Fibroblast of villous mesenchyme (primary cell): ENCODE measurements at regions not wholly inside any gene's neighbourhood (a gene's known extent, or its start where the extent isn't known, plus 50 kb on each side); places are given as distances from the start of the nearest gene placed in this dataset.

ENCODE experiments used
- DNase-seq: peaks from one replicate; pipeline ENCODE4 v3.0.0-alpha.2; 2010; ENCODE audit warnings: low read depth
- H3K4me3 ChIP-seq: 2 replicates; pipeline ENCODE4 v1.5.1; 2011; ENCODE audit warnings: low read depth, mild to moderate bottlenecking, low read length
- TF ChIP-seq, protein P1 (sequence below): IDR thresholded peaks from 2 replicates; pipeline ENCODE4 v1.5.1; 2012; ENCODE audit warnings: low read depth, mild to moderate bottlenecking, low read length; ENCODE audit not compliant: insufficient read depth

DNA sequence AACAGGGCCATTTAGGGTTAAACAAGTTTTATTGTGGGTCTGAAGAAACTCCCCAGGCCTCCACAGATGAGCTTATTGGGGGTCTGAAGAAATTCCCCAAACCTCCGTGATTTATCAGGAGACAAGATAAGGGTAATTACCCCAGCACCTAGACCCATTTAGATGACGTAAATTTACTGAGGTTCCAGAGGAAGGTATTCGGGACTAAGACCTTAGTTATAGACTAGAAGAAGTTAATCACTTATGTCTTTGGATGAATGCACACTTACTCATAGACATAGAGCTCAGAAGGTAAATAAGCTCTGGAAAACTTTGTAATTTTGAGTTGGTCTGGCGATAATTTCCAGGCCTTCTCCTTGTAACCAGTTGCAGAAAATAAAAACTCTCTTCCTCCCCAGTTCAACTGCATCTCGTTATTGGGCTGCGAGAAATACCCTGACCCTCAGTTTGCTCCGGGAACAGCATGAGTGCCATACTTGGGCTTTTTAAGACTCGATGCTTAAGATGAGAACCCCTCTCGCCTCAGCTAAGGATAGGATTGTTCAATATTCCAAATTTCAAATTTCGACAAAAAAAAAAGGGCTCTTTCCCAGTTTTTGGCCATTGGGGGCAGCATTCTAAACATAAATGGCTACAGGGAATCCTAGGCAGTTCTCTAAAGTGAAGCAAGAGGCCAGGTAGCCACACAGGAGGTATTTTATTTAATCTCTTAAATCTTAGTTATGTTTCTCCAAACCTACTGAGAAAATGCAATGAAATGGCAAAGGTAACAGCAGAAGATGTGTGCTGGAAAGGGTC lies 74.7 kb upstream of the PFKP start:
- DNase-seq: no peak
- H3K4me3 ChIP-seq: no peak overlapping the region
- TF ChIP-seq, protein P1, sequence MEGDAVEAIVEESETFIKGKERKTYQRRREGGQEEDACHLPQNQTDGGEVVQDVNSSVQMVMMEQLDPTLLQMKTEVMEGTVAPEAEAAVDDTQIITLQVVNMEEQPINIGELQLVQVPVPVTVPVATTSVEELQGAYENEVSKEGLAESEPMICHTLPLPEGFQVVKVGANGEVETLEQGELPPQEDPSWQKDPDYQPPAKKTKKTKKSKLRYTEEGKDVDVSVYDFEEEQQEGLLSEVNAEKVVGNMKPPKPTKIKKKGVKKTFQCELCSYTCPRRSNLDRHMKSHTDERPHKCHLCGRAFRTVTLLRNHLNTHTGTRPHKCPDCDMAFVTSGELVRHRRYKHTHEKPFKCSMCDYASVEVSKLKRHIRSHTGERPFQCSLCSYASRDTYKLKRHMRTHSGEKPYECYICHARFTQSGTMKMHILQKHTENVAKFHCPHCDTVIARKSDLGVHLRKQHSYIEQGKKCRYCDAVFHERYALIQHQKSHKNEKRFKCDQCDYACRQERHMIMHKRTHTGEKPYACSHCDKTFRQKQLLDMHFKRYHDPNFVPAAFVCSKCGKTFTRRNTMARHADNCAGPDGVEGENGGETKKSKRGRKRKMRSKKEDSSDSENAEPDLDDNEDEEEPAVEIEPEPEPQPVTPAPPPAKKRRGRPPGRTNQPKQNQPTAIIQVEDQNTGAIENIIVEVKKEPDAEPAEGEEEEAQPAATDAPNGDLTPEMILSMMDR: peak; percentile 17

DNA sequence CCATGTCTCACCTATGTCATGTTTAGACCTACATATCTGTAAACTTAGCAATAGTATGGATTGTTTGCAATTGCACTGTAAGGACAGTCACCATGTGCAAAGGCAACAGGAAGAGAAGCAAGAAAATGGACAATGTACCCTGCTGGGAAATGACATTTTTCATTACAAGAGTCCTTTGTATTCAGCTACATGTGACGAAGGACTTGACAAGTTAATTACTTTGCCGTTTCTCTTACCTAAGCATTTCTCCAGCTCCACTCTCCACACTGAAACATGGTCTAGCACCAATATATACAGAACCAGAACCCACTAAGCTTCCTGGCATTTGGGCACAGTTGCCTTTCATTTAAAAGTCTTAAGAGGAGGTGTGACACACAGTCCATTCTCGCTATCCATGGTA lies 76.6 kb upstream of the PFKP start:
- TF ChIP-seq, protein P1: no peak
- no peak for DNase-seq

DNA sequence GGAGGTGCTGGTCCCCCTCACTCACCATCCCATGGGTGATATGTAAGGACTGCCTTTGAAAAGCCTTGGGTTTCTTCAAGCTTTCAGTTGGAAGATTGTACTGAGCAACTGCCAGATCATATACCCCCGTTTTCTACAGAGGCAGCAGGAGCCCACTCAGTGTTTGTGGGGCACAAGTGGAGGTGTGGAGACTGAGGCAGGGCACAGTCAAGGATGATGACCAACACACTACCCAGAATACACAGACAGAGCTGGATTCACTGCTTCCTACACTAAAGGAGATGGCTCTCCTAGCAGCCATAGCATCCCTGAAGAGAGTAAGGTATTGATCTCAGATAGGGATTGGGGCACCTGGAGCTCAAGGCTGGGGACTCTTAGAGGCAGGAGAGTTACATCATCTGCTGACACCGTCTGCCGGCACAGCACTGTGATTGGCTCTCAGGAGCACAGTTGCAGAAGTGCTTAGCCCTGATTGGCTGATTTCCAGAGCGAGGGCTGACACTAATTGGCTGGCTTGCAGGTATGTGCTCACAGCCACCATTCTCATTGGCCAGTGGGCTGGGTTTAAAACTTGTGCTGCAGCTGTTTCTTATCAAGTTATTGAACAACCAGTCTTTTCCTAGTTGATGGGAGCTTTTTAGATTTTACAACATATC lies 77.9 kb upstream of the PFKP start:
- TF ChIP-seq, protein P1: no peak
- no peak for DNase-seq
- H3K4me3 ChIP-seq: no peak overlapping the region

More for the DNA sequence above, 76.6 kb upstream of the PFKP start:
- no peak overlapping the region for H3K4me3 ChIP-seq

GRCh38 chr10:2987185-2987768 lies 80.1 kb upstream of the PFKP start:
- TF ChIP-seq, protein P1: no peak
- H3K4me3 ChIP-seq: no peak overlapping the region
- no peak for DNase-seq

- no peak overlapping the region for H3K4me3 ChIP-seq
- no peak for DNase-seq
- TF ChIP-seq, protein P1: no peak
These were observed 81.0 kb upstream of the PFKP start for GRCh38 chr10:2986391-2986801.

DNA sequence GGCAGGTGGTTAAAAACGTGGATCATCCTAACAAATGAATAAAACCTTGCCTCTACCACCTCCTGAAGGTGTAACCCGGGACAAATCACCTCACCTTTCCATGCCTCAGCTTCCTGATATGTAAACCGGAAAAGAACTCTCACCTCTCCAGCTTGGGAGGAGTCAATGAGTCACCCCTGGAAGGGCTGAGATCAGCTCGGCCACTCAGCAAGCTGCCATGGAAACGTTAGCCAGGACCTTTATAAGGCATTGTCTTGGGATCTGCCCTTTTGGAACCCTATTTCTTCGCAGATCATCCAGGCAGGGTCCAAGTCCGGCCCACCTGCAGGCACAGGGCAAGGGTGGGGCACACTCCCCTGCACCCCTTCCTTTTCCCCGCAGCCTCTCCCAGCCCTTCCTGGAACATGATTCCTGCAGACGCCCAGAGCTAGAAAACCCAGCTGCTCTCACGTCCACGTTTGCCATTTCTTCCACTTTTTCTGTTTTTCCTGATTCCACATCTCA lies 81.6 kb upstream of the PFKP start:
- no peak overlapping the region for H3K4me3 ChIP-seq
- TF ChIP-seq, protein P1: no peak
- no peak for DNase-seq
